GM12878 (cell line): ENCODE measurements at regions not wholly inside any gene's neighbourhood (a gene's known extent, or its start where the extent isn't known, plus 50 kb on each side); places are given as distances from the start of the nearest gene placed in this dataset.

Experiments used
- EP300 ChIP-seq, 2 experiments: fragments of 150-350 bp in 1 of 2; IDR thresholded peaks; 2 replicates each; pipeline ENCODE4 v1.6.1; 2011 to 2012; ENCODE audit warnings: low read depth in 2 of 2, low read length in 2 of 2, borderline replicate concordance in 1 of 2, improper control_type of control experiment in 1 of 2, inconsistent platforms in 1 of 2; ENCODE audit not compliant: control insufficient read depth in 1 of 2
- HCFC1 ChIP-seq: fragments of 150-350 bp; IDR thresholded peaks from 2 replicates; pipeline ENCODE4 v1.6.1; 2014; ENCODE audit warnings: low read length
- KDM1A ChIP-seq: fragments of 200-600 bp; sonication (generic); IDR thresholded peaks from 2 replicates; pipeline ENCODE4 v1.6.1; 2016; ENCODE audit warnings: borderline replicate concordance
- NFXL1 ChIP-seq: fragments of 450-650 bp; IDR thresholded peaks from 2 replicates; pipeline ENCODE4 v1.6.1; 2017; ENCODE audit warnings: antibody characterized with exemption, mild to moderate bottlenecking, borderline replicate concordance
- POLR2A ChIP-seq: IDR thresholded peaks from 2 replicates; pipeline ENCODE4 v1.6.1; 2011; ENCODE audit warnings: low read depth, mild to moderate bottlenecking, low read length
- POLR2AphosphoS2 ChIP-seq: IDR thresholded peaks from 2 replicates; pipeline ENCODE4 v1.6.1; 2011; ENCODE audit warnings: low read depth, mild to moderate bottlenecking, low read length, improper control_type of control experiment, moderate library complexity
- RAD51 ChIP-seq: fragments of 450-650 bp; IDR thresholded peaks from 2 replicates; pipeline ENCODE4 v1.6.1; 2016; ENCODE audit warnings: moderate library complexity, mild to moderate bottlenecking, inconsistent platforms
- RELA ChIP-seq: fragments of 450-650 bp; IDR thresholded peaks from 2 replicates; pipeline ENCODE4 v1.8.0; 2014; ENCODE audit warnings: borderline replicate concordance; ENCODE audit not compliant: partially characterized antibody
- RFX5 ChIP-seq: IDR thresholded peaks from 2 replicates; pipeline ENCODE4 v1.6.1; 2011; ENCODE audit warnings: low read depth, low read length, improper control_type of control experiment
- SIX5 ChIP-seq: IDR thresholded peaks from 2 replicates; pipeline ENCODE4 v1.6.1; 2011; ENCODE audit warnings: mild to moderate bottlenecking, low read depth, low read length, moderate library complexity; ENCODE audit not compliant: severe bottlenecking
- YY1 ChIP-seq: IDR thresholded peaks from 2 replicates; pipeline ENCODE4 v1.6.1; 2011; ENCODE audit warnings: low read depth, mild to moderate bottlenecking, low read length
- ZNF384 ChIP-seq: IDR thresholded peaks from 2 replicates; pipeline ENCODE4 v1.6.1; 2012; ENCODE audit warnings: low read depth, mild to moderate bottlenecking, low read length, improper control_type of control experiment, borderline replicate concordance
- TF ChIP-seq, protein P1 (sequence below), 3 experiments: IDR thresholded peaks in 2 of 3; conservative IDR thresholded peaks in 1 of 3; 2 replicates each; pipeline ENCODE4 v1.5.1; 2011; ENCODE audit warnings: low read depth in 3 of 3, low read length in 3 of 3, mild to moderate bottlenecking in 3 of 3, control low read depth in 2 of 3, moderate library complexity in 2 of 3, inconsistent platforms in 1 of 3, mixed read lengths in 1 of 3; ENCODE audit not compliant: control insufficient read depth in 2 of 3, insufficient read depth in 1 of 3; ENCODE audit errors: extremely low read depth in 1 of 3

DNA sequence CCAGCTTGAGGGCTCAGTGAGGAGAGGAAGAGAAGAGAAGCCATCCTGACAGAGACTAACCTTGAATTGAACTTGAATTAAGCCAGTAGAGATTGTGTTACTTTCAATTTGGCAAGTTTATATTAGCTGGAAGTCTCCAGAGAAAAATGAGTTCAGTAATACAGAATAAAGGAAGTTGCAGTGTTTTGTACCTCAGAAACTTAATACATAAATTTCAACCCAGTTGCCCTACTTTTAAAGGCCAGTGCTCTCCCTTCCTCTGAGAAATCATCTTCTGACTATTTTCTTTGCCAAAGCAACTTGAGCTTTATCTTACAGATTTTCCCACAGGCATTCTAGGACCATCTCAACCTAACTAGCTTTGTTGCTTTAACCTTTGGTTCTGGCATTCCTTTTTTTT, 231.0 kb upstream of the GAS1 start:
- TF ChIP-seq YY1 (no peak), NFXL1 (no peak), RFX5 (no peak), RAD51 (no peak), KDM1A (no peak), EP300 (IDR thresholded peaks at IDR 0.05; ENCODE audit: borderline replicate concordance in 1 of 2, control insufficient read depth in 1 of 2, low read depth in 2 of 2, low read length in 2 of 2) (no peak), ZNF384 (no peak), HCFC1 (no peak), SIX5 (no peak), POLR2AphosphoS2 (no peak), POLR2A (no peak), RELA (no peak)
- TF ChIP-seq, protein P1, sequence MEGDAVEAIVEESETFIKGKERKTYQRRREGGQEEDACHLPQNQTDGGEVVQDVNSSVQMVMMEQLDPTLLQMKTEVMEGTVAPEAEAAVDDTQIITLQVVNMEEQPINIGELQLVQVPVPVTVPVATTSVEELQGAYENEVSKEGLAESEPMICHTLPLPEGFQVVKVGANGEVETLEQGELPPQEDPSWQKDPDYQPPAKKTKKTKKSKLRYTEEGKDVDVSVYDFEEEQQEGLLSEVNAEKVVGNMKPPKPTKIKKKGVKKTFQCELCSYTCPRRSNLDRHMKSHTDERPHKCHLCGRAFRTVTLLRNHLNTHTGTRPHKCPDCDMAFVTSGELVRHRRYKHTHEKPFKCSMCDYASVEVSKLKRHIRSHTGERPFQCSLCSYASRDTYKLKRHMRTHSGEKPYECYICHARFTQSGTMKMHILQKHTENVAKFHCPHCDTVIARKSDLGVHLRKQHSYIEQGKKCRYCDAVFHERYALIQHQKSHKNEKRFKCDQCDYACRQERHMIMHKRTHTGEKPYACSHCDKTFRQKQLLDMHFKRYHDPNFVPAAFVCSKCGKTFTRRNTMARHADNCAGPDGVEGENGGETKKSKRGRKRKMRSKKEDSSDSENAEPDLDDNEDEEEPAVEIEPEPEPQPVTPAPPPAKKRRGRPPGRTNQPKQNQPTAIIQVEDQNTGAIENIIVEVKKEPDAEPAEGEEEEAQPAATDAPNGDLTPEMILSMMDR (IDR thresholded peaks at IDR 0.05 in 2 of 3, conservative IDR thresholded peaks at IDR 0.05 in 1 of 3; ENCODE audit: control insufficient read depth in 2 of 3, extremely low read depth in 1 of 3, insufficient read depth in 1 of 3, low read depth in 3 of 3, low read length in 3 of 3), result no peak
